CD4-positive, alpha-beta T cell treated with Interleukin-10 for 1 hour (primary cell): ENCODE measurements at regions not wholly inside any gene's neighbourhood (a gene's known extent, or its start where the extent isn't known, plus 50 kb on each side); places are given as distances from the start of the nearest gene placed in this dataset.
"Not testable (repeated sequence)": the region's sequence is repeated elsewhere in the genome, so short reads cannot be mapped to it uniquely, and the experiment has no call there.

Source experiments
- DNase-seq: peaks from one replicate; pipeline ENCODE4 v3.0.0-alpha.2; 2020

DNA sequence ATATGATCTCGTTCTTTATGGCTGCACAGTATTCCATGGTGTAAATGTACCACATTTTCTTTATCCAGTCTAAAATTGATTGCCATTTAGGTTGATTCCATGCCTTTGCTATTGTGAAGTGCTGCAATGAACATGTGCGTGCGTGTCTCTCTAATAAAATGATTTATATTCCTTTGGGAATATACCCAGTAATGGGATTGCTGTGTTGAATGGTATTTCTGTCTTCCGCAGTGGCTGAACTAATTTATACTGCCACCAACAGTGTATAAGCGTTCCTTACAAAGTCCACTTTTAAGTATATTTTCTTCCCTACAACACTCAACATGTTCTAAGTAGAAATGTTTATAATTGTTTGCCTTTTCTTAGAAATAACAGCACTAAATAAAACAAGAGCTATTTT lies 521.9 kb downstream of the DTWD2 start:
- no peak for DNase-seq

GRCh38 chr5:118462276-118462675 lies 526.1 kb downstream of the DTWD2 start:
- not testable (repeated sequence) for DNase-seq

- DNase-seq = no peak
Measured at GRCh38 chr5:118461436-118461835, 526.9 kb downstream of the DTWD2 start.

GRCh38 chr5:118459490-118459889 lies 528.9 kb downstream of the DTWD2 start:
- DNase-seq = no peak

- no peak for DNase-seq
Measured at GRCh38 chr5:118456085-118456484, 532.3 kb downstream of the DTWD2 start.

DNA sequence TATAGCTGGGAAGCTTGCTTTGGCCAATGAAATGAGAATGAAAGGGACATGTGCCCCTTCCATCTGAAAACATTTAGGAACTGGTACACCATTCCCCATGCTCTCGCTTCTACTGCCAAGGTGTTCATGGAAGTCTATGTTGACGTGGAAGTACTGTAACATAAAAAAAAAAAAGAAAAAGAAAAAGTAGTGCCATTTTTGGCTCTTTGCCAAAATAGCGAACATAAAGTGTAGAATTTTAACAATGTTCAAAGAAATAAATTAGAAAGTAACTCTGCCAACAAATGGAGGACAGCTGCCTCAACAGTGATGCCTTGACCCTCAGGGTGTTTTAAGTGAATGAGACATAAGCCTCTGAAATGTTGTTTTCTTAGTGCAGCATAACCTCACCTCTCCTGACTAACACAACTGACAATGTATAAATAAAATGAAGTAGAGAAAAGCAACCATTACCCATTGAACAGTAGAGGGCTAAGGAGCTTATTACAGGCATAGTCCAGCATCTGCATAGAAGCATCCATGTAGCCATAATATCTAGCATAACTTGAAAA lies 536.6 kb downstream of the DTWD2 start:
- no peak for DNase-seq

DNA sequence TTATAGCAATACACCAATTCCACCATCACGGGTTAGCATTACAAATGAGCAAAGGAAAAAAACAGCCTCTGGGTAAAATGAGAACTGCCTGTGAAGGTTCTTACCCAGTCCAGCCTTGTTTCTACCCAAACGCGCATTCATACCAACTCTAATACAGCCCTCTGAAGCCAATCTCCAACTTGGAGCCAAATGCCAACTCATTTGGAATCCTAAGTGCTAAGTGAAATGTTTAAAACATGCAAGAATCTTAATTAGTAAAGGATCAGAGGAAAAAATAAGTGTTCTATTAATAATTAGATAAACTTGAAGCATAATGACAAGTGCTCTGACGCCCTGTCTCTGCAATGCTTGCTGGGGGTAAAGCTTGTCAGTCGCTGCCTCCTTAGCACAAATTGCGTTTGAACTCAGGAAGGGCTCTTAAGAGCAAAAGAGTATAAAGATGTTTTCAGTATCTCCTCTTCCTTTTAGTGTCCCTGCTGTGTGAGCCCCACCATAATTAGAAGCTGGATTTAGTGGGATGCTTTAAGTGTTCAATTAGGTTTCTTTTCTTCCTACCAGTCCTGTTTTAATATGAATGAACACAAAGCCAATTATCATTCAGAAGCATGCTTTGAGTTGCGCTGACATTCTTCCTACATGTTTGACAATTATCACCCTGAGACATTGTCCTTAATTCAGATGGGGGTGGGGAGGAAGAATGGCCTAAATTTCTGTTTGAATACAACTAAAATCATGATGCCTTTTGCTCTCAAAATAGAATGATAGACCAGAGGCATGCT lies 537.6 kb downstream of the DTWD2 start:
- DNase-seq = no peak

- DNase-seq = no peak
Measured at GRCh38 chr5:118447350-118447749, 541.0 kb downstream of the DTWD2 start.

GRCh38 chr5:118441956-118442355 lies 546.4 kb downstream of the DTWD2 start:
- DNase-seq = no peak

DNA sequence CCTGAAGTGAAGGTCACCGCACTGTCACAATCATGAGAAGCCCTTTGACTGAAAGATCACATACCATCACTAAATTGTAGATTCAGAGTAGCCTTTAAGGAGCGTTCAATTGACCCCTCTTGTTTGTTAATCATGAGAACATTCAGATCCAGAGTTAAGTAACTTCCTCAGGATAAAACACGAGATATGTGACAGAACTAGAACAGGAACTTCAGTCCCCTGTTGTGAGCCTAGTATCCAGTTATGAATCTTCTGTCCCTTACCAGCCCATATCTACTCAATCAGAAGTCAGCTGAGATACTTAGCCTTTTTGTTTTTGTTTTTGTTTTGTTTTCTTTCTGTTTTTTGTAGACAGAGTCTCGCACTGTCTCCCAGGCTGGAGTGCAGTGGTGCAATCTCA lies 547.3 kb downstream of the DTWD2 start:
- no peak for DNase-seq

- DNase-seq = no peak
Measured at GRCh38 chr5:118440496-118440895, 547.9 kb downstream of the DTWD2 start.

DNA sequence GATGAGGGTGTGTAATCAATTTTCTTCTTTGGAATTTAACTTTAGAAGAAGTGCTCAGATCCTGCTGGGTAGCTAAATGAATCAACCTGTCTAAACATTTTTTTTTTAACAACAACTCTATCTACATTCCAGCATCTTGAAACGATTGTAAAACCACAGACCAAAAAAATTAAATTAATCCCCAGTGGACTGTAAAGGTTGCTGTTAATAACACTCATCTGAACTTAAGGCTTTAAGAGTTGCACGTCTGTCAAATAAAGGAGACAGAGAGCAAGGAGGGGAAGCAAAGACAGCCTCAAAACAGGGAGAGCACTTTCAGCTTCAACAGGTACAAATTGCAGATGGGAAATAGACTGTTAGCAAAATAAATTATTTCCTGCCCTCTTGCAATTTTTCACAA lies 548.5 kb downstream of the DTWD2 start:
- DNase-seq = no peak

- no peak for DNase-seq
Measured at GRCh38 chr5:118435131-118435530, 553.2 kb downstream of the DTWD2 start.

DNA sequence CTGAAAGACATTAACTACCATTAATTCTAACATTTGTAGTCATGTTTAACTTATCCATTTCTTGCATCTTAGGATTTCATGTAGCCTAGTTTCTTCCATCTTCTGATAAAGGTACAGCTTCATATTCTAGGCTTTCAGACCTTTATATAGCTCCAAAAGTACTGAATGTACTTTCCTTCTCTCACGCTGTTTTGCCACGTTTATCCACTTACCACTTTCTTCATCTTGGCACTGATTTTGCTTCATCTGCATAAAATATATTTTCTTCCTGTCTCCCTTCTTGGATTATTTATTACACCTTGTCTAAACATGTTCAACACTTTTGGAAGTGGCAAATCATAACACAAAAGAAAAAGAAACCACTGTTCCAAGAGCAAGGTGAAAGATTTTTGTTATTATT lies 553.8 kb downstream of the DTWD2 start:
- no peak for DNase-seq

- DNase-seq = no peak
Measured at GRCh38 chr5:118430076-118430475, 558.3 kb downstream of the DTWD2 start.

DNA sequence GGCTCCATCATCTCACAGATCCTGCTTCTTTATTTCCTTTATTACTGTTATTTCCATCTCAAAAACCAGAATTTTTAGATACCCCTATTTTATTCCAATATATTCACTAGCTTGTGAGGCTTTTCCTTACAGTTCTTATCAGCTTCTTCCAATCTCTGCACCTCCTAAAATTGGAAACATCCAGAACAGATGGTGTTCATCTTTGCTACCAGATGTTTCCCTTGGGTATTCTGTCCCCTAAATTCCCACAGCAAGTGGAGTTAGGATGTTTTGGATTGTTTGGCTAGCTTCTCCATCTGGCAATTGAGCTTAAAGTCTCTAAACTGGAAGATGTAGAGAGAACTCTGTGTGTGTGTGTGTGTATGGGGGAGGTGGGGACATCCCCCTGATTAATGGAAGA lies 580.4 kb downstream of the DTWD2 start:
- no peak for DNase-seq

DNA sequence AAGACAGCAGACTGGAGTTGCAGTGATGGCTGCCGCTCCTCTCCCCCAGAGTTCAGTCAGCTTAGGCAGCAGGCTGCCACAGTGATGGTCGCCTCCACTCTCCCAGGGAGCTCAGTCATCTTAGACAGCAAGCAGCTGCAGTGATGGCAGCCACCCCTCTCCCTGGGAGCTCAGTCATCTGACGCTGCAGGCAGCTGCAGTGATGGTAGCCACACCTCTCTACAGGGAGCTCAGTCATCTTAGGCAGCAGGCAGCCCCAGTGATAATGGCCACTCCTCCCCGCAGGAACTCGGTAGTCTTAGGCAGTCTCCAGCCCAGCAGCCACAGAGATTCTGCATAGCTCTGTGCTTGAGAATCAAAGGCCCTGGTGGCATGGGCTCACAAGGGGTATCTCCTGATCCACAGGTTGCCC lies 582.7 kb downstream of the DTWD2 start:
- no peak for DNase-seq

DNA sequence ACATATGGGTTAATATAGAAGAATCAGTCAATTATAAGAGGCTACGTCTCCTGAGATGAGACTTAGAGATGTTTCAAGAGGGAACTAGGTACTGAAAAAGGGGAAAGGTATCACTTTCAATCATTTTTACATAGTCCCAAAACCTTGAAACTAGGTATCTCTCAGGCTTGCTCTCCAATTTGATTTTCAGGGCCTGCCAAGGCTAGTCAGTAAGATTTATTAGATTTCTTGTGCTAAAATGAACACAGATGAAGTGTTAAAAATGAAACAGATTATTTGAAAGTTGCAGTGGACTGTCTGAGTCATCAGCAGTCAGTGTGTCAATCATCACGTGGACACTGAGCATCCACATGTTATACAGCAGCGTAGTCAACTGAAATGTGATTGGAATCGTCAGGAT lies 591.1 kb downstream of the DTWD2 start:
- no peak for DNase-seq

GRCh38 chr5:118392491-118392890 lies 595.9 kb downstream of the DTWD2 start:
- DNase-seq = no peak

DNA sequence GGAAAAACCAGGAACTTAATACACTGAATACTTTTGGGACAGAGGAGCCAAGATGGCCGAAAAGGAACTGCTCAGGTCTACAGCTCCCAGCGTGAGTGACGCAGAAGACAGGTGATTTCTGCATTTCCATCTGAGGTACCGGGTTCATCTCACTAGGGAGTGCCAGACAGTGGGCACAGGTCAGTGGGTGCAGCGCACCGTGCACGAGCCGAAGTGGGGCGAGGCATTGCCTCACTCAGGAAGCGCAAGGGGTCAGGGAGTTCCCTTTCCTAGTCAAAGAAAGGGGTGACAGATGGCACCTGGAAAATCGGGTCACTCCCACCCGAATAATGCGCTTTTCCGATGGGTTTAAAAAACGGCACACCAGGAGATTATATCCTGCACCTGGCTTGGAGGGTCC lies 605.4 kb downstream of the DTWD2 start:
- DNase-seq = not testable (repeated sequence)

- no peak for DNase-seq
Measured at GRCh38 chr5:118379470-118379869, 608.9 kb downstream of the DTWD2 start.

- DNase-seq = no peak
Measured at GRCh38 chr5:118378959-118379358, 609.4 kb downstream of the DTWD2 start.

DNA sequence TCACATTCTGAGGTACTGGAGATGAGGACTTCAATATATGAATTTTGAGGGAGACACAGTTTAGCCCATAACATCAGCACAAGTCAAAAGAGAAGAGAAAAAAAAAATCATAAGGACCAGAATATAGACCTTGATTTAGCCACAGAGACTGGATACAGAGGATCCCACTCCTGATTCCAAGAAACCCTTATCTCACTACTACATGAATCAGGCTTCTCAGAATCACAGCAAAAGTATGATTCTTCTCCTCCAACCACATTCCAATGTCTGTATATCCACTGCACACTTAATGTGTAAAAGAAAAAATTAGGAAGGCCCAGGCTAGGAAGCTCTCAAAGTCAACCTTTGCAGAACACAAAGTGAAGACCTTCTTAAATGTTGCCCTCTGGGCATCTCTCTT lies 610.9 kb downstream of the DTWD2 start:
- no peak for DNase-seq

DNA sequence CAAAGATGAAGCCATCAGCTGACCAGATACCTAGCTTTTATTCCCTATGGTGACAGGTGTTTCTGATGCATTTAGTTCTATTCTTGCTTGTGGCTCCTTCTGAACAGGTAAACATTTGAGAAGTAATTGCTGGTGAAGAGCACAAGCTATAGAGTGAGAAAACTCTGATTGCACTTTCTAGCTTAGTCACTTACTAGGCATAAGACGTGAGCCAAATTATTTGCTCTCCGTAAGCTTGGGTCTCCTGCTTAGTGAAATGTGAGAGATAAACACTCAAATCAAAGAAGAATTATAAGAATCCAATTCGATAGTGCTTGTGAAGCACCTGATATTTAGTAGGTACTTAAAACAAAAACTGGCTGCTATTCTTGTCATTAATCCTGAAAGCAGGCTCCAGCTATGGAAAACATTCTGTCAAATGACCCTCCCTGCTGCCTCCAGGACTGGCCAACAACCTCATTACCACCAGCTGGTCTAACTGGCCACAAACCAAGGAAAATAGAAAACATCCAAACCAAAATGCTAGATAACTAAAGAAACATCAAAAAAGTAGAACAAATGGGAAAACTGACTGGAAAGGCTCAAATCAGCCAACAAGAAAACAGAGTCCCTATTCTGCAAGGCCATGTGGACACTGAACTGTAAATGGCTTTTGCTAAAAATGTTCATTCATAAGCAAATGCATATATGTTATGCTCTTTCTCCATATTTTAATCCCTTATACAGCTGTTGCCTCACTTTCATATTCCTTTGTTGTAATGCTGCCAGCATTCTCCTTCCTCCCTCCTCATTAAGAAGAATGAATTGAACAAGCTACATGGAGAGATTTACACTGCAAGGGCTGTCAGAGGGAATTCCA lies 616.1 kb downstream of the DTWD2 start:
- DNase-seq = no peak
